OCI-LY3 (cell line): ENCODE measurements at regions not wholly inside any gene's neighbourhood (a gene's known extent, or its start where the extent isn't known, plus 50 kb on each side); places are given as distances from the start of the nearest gene placed in this dataset.

Source experiments
- CTCF ChIP-seq: fragments of 200-600, 300-600 bp; sonication (generic); IDR thresholded peaks from 2 replicates; pipeline ENCODE4 v1.5.1; 2014; ENCODE audit warnings: antibody characterized with exemption, low read length, low read depth
- EZH2phosphoT487 ChIP-seq: fragments of 200-600 bp; shearing (Covaris generic); IDR thresholded peaks from 2 replicates; pipeline ENCODE4 v1.6.1; 2018; ENCODE audit warnings: antibody characterized with exemption, mixed run types, low read depth

- no peak for TF ChIP-seq CTCF
- TF ChIP-seq EZH2phosphoT487: no peak
These were observed 124.3 kb downstream of the BBS10 start for GRCh38 chr12:76223869-76224268.
